ENCODE measurements at regions not wholly inside any gene's neighbourhood (a gene's known extent, or its start where the extent isn't known, plus 50 kb on each side); places are given as distances from the start of the nearest gene placed in this dataset.

GRCh38 chr7:16071246-16071857 lies 350.0 kb downstream of the CRPPA start:
- WGBS, 2 experiments (ENCODE audit: extremely low coverage in 2 of 2, insufficient read length in 1 of 2), result no CpG with 5 or more reads among the region's 6 CpGs
- Histone ChIP-seq H4K5ac (ENCODE audit: low read depth, low read length) (no peak overlapping the region), H3K9me3 (ENCODE audit: control insufficient read depth, insufficient read depth, low read length) (no peaks in the 10 kb centered on the region), H3K27ac (ENCODE audit: insufficient read depth, low read length) (no peak overlapping the region), H2AK9ac (replicated peaks; ENCODE audit: low read depth, low read length, poor library complexity) (no peak overlapping the region), H4K20me1 (ENCODE audit: insufficient read depth, low read length) (no peaks in the 10 kb centered on the region), H3K4me1 (ENCODE audit: control insufficient read depth, insufficient read depth, low read length) (peaks cover 4% of the 10 kb centered on the region), H3K27me3 (ENCODE audit: control insufficient read depth, insufficient read depth, low read length) (no peaks in the 10 kb centered on the region), H2BK20ac (ENCODE audit: low read depth, low read length) (no peak overlapping the region), H2AFZ (replicated peaks; ENCODE audit: low read length, poor library complexity) (no peak overlapping the region), H3K56ac (ENCODE audit: extremely low read depth, insufficient read depth, low read length) (no peak overlapping the region), H2BK15ac (ENCODE audit: low read depth, low read length) (no peak overlapping the region), H3K23ac (ENCODE audit: low read depth, low read length) (no peak overlapping the region), H3K36me3 (ENCODE audit: control insufficient read depth, insufficient read depth, low read length) (no peaks in the 10 kb centered on the region), H3K4me3 (ENCODE audit: insufficient read depth, low read depth, low read length) (no peak overlapping the region), H2BK5ac (ENCODE audit: low read depth, low read length, poor library complexity, severe bottlenecking) (no peak overlapping the region), H3K18ac (ENCODE audit: low read depth, low read length) (no peak overlapping the region), H3K79me1 (ENCODE audit: low read depth in 1 of 2, low read length in 2 of 2) (no peaks in the 10 kb centered on the region), H3K4ac (ENCODE audit: low read depth, low read length) (no peak overlapping the region), H3K4me2 (ENCODE audit: low read depth, low read length) (no peak overlapping the region), H3K9ac (ENCODE audit: low read depth, low read length) (no peak overlapping the region), H3K14ac (replicated peaks; ENCODE audit: low read depth, low read length) (no peak overlapping the region), H4K8ac (ENCODE audit: low read depth in 2 of 2, low read length in 2 of 2) (no peak overlapping the region), H2BK120ac (ENCODE audit: low read depth, low read length) (no peak overlapping the region), H2AK5ac (ENCODE audit: low read depth, low read length) (no peak overlapping the region), H3K9me1 (ENCODE audit: insufficient read depth, low read length) (no peaks in the 10 kb centered on the region), H4K91ac (ENCODE audit: insufficient read depth, low read depth, low read length) (no peak overlapping the region)
- CTCF ChIA-PET, result interaction anchor here (1.0 kb wide), 1 partner anchor 746 kb away, joined by 5 read pairs; no protein-coding TSS in a partner anchor
- no TSS peak for BruUV-seq (replicated peaks)
- POLR2A ChIA-PET (ENCODE audit: unreplicated experiment), result no interaction called here
- dilution Hi-C loops (cut with HindIII; ENCODE audit: low sequenced_read_pairs, unreplicated experiment) (no loop called here), in situ Hi-C loops (cut with MboI; ENCODE audit: low sequenced_read_pairs) (loop anchor here (10.0 kb wide), 1 partner anchor 347 kb away; no protein-coding TSS in a partner anchor), intact Hi-C loops (cut with micrococcal nuclease) (loop anchor here (1.0 to 10.0 kb wide), 6 partner anchors 351 to 1357 kb away; no protein-coding TSS in a partner anchor)
- DNase-seq, result peak; percentile 67
- ATAC-seq (ENCODE audit: low read depth), result peak; percentile 56
- TF ChIP-seq CHD1 (IDR thresholded peaks at IDR 0.05; ENCODE audit: low read depth, low read length) (no peak), CEBPB (IDR thresholded peaks at IDR 0.05; ENCODE audit: low read depth, low read length) (no peak), SMC3 (IDR thresholded peaks at IDR 0.05; ENCODE audit: low read depth, low read length) (peak; percentile 87), ELK1 (IDR thresholded peaks at IDR 0.05; ENCODE audit: borderline replicate concordance, low read depth, low read length) (no peak), RAD21 (IDR thresholded peaks at IDR 0.05; ENCODE audit: low read length) (peak; percentile 88), CTCF (conservative IDR thresholded peaks at IDR 0.05; ENCODE audit: low read depth, low read length) (peak; percentile 84)
